ENCODE measurements at regions not wholly inside any gene's neighbourhood (a gene's known extent, or its start where the extent isn't known, plus 50 kb on each side); places are given as distances from the start of the nearest gene placed in this dataset.

DNA sequence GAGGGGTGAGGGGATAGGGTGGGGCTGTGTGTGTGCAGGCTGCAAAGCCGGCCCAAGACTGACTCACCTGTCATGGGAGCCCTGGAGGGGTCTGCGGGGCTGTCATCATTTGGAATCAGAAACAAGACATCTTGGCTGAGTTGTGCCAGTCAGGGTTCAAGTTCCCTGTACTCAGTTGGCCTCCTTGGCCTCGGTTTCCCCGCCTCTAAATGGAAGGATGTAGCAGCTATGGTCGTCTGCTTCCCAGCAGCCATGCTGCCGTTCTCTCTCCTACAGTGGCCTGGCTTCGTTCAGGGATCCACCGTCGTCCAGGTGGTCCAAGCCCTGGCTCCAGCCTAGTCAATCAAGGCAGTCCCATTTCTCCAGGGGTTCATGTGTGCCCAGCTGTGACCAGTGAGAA is 83.6 kb upstream of the PMEPA1 start:
- TF ChIP-seq, protein P1, sequence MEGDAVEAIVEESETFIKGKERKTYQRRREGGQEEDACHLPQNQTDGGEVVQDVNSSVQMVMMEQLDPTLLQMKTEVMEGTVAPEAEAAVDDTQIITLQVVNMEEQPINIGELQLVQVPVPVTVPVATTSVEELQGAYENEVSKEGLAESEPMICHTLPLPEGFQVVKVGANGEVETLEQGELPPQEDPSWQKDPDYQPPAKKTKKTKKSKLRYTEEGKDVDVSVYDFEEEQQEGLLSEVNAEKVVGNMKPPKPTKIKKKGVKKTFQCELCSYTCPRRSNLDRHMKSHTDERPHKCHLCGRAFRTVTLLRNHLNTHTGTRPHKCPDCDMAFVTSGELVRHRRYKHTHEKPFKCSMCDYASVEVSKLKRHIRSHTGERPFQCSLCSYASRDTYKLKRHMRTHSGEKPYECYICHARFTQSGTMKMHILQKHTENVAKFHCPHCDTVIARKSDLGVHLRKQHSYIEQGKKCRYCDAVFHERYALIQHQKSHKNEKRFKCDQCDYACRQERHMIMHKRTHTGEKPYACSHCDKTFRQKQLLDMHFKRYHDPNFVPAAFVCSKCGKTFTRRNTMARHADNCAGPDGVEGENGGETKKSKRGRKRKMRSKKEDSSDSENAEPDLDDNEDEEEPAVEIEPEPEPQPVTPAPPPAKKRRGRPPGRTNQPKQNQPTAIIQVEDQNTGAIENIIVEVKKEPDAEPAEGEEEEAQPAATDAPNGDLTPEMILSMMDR (IDR thresholded peaks at IDR 0.05), result no peak
- TF ChIP-seq POLR2A (IDR thresholded peaks at IDR 0.05) (no peak), EP300 (IDR thresholded peaks at IDR 0.05) (no peak), POLR2AphosphoS5 (IDR thresholded peaks at IDR 0.05) (no peak)
